B cell (primary cell): ENCODE measurements at regions not wholly inside any gene's neighbourhood (a gene's known extent, or its start where the extent isn't known, plus 50 kb on each side); places are given as distances from the start of the nearest gene placed in this dataset.

Source experiments
- EZH2 ChIP-seq: IDR thresholded peaks from 2 replicates; pipeline ENCODE4 v1.6.1; 2012; ENCODE audit warnings: borderline replicate concordance, low read depth, mild to moderate bottlenecking, moderate library complexity, low read length; ENCODE audit not compliant: insufficient read depth, poor library complexity, severe bottlenecking
- TF ChIP-seq, protein P1 (sequence below): fragments of 200-600 bp; IDR thresholded peaks from one replicate; pipeline ENCODE4 v1.8.0; 2022; ENCODE audit warnings: antibody characterized with exemption, mild to moderate bottlenecking

DNA sequence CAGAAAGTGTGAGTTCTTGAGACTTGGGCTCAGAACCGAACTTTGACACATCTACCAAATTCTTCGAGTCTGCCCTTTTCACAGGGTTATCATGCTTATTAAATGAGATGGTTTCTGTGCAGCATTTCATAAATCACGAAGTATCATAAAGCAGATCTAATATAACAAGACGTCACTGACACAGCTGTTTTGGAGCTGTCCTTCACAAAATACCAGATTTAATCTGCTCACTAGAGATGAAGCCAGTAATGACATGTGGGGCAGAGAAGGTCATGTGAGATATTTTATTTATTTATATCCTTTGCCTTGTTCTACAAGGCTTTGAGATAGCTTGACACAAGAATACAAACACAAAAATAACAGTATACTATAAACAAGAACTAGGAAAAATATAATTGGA lies 127.0 kb downstream of the RPAP3 start:
- TF ChIP-seq, protein P1, sequence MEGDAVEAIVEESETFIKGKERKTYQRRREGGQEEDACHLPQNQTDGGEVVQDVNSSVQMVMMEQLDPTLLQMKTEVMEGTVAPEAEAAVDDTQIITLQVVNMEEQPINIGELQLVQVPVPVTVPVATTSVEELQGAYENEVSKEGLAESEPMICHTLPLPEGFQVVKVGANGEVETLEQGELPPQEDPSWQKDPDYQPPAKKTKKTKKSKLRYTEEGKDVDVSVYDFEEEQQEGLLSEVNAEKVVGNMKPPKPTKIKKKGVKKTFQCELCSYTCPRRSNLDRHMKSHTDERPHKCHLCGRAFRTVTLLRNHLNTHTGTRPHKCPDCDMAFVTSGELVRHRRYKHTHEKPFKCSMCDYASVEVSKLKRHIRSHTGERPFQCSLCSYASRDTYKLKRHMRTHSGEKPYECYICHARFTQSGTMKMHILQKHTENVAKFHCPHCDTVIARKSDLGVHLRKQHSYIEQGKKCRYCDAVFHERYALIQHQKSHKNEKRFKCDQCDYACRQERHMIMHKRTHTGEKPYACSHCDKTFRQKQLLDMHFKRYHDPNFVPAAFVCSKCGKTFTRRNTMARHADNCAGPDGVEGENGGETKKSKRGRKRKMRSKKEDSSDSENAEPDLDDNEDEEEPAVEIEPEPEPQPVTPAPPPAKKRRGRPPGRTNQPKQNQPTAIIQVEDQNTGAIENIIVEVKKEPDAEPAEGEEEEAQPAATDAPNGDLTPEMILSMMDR = no peak
- no peak for TF ChIP-seq EZH2
